ENCODE measurements at regions not wholly inside any gene's neighbourhood (a gene's known extent, or its start where the extent isn't known, plus 50 kb on each side); places are given as distances from the start of the nearest gene placed in this dataset.
"Not testable (repeated sequence)": the region's sequence is repeated elsewhere in the genome, so short reads cannot be mapped to it uniquely, and the experiment has no call there.

DNA sequence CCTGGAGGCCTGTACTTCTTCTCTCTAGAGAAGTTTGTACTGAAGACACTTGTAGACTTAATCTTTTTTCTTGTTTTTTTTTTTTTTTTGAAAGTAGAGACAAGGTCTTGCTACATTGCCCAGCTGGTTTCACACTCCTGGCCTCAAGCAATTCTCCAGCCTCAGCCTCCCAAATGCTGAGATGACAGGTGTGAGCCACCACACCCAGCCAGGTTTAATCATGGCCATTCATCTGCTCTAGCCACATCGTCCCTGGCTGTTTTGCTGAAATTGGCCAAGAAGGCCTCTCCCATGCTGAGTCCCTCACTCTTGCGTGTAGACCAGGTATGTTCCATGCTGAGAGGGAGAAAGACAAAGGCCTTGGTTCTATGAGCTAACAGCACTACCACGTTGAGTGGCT, 176.2 kb downstream of the JCAD start:
- DNase-seq (ENCODE audit: insufficient read length, low spot score) (no peak), FAIRE-seq (no peak)

DNA sequence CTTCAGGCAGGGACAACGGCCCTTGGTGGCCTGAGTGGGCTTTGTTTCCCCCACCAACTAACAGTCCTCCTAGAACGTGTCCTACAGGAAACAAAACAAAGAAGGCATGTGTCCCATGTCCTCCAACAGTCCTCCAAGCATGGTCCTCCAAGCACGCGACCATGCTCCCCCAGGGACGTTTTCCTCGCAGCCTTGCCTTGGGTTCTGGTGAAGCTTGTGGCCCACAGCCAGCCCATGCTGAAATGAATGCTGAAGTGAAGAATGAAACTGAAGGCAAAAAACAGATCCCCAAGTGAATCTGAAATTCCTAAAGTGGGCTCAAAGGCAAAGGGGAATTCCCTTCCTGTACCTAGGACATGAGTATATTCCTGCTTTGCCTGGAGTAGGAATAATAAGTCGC, 176.6 kb downstream of the JCAD start:
- FAIRE-seq (no peak), DNase-seq (ENCODE audit: insufficient read length, low spot score) (no peak)

- FAIRE-seq (no peak), DNase-seq (ENCODE audit: insufficient read length, low spot score) (no peak)
Measured at GRCh38 chr10:29881811-29882210, 177.6 kb downstream of the JCAD start.

- DNase-seq (ENCODE audit: insufficient read length, low spot score) (no peak), FAIRE-seq (no peak)
Measured at GRCh38 chr10:29881336-29881771, 178.0 kb downstream of the JCAD start.

- no peak for FAIRE-seq
- no peak for DNase-seq (ENCODE audit: insufficient read length, low spot score)
Measured at GRCh38 chr10:29880856-29881255, 178.5 kb downstream of the JCAD start.

DNA sequence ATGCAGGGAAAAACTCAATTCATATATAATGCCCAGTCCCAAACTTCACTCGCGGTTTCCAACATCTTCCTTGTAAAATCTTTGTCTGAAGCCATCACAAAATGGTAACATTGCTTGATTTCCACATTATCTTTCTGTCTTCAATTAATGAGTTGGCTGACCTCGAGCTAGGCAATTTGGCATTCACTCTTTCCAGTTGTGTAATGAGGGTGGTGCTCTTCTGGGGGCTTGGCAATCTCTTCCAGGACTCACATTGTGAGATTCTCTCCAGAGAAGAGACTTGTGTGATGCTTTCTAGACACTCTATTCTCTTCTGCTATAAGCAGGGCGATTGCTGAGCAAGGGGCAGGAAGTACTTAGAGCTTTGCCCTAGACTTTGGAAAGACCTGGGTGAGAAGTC, 179.5 kb downstream of the JCAD start:
- FAIRE-seq, result no peak
- no peak for DNase-seq (ENCODE audit: insufficient read length, low spot score)

GRCh38 chr10:29878492-29878891, 180.9 kb downstream of the JCAD start:
- FAIRE-seq (no peak), DNase-seq (ENCODE audit: insufficient read length, low spot score) (no peak)

DNA sequence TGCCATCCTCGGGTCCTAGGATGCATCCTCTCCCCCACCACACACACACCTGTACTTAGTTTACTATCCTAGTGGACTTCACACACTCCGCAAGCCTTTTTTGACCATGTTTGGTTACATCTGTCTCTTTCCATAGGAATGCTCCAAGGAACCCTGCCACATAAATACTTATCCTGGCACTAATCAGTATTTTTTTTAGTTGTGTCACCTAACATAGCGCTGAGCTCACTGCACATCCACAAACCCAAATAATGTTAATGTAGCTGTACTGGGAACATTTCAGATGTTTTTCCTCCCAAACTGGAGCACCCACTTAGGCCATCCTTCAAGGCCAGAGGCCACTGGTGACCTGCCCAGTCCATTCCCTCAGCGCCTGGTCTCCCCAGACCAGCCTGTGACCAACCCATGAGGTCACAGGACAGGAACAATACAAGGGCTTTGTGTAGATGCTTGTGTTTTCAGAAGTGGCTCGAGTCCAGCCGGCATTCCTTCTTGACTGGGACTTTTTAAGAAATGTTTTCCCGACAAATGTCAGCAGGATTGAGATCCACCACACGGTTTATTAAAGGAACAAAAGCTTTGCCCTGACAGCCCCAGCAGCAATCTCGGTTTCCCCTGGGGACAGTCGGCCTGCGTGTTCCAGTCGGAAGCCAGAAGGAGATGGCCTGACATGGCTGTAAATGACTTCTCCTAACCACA, 181.4 kb downstream of the JCAD start:
- no peak for DNase-seq (ENCODE audit: insufficient read length, low spot score)
- FAIRE-seq, result no peak

DNA sequence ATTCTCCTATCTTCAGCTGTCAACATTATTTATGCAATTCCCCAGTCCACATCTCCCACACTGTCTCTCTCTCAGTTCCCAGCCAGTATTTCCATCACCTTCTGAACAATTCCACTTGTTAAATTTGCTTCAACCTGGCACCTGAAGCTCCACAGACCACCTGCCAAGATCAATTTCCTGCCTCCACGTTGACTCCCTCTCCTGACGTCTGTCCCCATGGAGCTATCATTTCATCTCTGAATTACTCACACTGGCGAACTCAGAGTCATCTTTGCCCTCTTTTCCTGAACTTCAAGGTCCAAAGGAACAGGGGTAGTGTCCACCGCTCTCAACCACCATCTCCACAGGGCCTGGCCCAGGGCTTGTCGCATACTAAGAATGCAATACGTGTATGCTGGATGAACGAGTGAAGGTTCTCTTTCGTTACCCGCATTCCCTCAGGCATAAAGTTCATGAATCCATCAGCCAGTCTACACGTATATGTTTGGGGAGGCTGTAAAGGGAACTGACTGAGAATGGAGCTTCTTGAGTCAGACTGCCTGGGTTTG, 183.3 kb downstream of the JCAD start:
- FAIRE-seq (peak; percentile 26), DNase-seq (ENCODE audit: insufficient read length, low spot score) (no peak)

GRCh38 chr10:29874606-29875269, 184.6 kb downstream of the JCAD start:
- DNase-seq (ENCODE audit: insufficient read length, low spot score) (no peak), FAIRE-seq (no peak)

GRCh38 chr10:29873941-29874484, 185.4 kb downstream of the JCAD start:
- FAIRE-seq (no peak), DNase-seq (ENCODE audit: insufficient read length, low spot score) (no peak)

- no peak for DNase-seq (ENCODE audit: insufficient read length, low spot score)
- peak; percentile 91 for FAIRE-seq
Measured at GRCh38 chr10:29870522-29871044, 188.8 kb downstream of the JCAD start.

- FAIRE-seq (no peak), DNase-seq (ENCODE audit: insufficient read length, low spot score) (no peak)
Measured at GRCh38 chr10:29869593-29869992, 189.8 kb downstream of the JCAD start.

- DNase-seq (ENCODE audit: insufficient read length, low spot score) (no peak), FAIRE-seq (no peak)
Measured at GRCh38 chr10:29866356-29866755, 193.0 kb downstream of the JCAD start.

DNA sequence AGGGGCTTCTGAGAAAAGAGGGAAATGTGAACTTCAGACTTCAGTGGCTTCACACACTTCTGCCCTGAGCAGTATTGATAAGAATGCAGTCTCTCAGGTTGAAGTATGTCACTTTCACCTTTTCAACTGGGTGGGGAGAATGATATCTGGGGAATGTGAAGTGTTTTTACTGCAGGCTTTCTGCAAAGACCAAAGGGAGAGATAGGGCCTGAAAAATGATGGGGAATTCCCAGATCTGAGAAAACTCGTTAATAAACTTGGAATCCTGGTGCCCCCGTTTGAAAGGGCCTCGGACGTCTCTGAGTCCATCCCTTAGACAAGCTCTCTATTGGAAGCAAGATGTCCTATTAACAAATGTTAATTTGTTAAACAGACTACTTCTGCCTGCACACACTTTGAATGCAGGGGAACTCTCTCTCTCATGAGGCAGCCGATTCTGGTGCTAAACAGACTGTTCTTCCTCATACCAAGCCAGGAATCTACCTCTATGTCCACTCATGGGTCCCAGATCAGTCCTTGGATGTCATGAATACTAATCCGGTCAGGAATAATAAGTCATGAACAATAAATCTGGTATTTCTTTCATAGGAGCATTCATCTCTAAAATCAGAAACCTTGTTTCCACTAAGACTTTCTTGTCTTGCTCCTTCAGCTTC, 193.6 kb downstream of the JCAD start:
- FAIRE-seq (no peak), DNase-seq (ENCODE audit: insufficient read length, low spot score) (no peak)

- FAIRE-seq, result peak; percentile 23
- no peak for DNase-seq (ENCODE audit: insufficient read length, low spot score)
Measured at GRCh38 chr10:29862923-29863614, 196.3 kb downstream of the JCAD start.

GRCh38 chr10:29861811-29862505, 197.4 kb downstream of the JCAD start:
- no peak for DNase-seq (ENCODE audit: insufficient read length, low spot score)
- FAIRE-seq, result no peak

DNA sequence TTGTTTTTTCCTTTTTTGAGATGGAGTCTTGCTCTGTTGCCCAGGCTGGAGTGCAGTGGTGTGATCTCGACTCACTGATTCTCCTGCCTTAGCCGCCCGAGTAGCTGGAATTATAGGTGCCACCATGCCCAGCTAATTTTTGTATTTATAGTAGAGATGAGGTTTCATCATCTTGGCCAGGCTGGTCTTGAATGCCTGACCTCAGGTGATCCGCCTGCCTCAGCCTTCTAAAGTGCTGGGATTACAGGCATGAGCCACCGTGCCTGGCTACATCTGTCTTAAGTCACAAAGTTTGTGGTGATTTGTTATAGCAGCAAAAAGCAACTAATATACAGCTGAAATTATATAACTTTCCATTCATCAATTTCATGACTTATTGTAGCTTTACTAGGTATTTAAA, 198.2 kb downstream of the JCAD start:
- FAIRE-seq; DNase-seq (ENCODE audit: insufficient read length, low spot score): not testable (repeated sequence)

DNA sequence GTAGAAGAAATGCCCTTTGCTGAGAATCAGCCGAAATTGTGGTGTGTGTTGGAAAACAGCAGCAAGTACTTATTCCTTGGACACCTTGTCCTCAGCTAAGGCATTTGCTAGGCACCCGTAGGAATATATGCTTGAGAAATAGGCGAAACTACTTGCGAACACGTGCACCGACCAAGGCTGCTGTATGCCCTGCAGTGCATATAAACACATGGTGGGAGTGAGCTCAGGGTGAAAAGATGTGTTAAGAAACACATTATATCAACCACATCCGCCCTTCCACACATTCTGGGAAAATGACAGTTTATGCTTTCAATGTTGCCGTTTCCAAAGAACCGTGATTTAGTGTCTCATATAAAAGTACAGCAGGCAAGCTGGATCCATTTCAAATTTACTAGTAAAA, 199.2 kb downstream of the JCAD start:
- FAIRE-seq (no peak), DNase-seq (ENCODE audit: insufficient read length, low spot score) (no peak)

Measured in HTR-8/SVneo (cell line).